ENCODE measurements at regions not wholly inside any gene's neighbourhood (a gene's known extent, or its start where the extent isn't known, plus 50 kb on each side); places are given as distances from the start of the nearest gene placed in this dataset.
"Not testable (repeated sequence)": the region's sequence is repeated elsewhere in the genome, so short reads cannot be mapped to it uniquely, and the experiment has no call there.

GRCh38 chr7:79512261-79512660, 58.8 kb upstream of the MAGI2 start:
- Histone ChIP-seq H3K27ac (ENCODE audit: low read depth in 1 of 2, low read length in 2 of 2) (no peak overlapping the region), H3K36me3 (ENCODE audit: insufficient read depth, low read length) (no peaks in the 10 kb centered on the region), H3K27me3 (ENCODE audit: control insufficient read depth in 1 of 2, insufficient read depth in 2 of 2, low read length in 2 of 2) (no peaks in the 10 kb centered on the region), H3K4me3 (ENCODE audit: low read length) (no peak overlapping the region), H3K4me1 (ENCODE audit: insufficient read depth, low read length) (no peaks in the 10 kb centered on the region), H3K9me3 (ENCODE audit: control insufficient read depth in 1 of 2, insufficient read depth in 1 of 2, low read length in 2 of 2) (no peaks in the 10 kb centered on the region)
- Mint-ChIP-seq H3K4me1 (ENCODE audit: low read depth) (no peaks in the 10 kb centered on the region), H3K27me3 (no peaks in the 10 kb centered on the region), H3K9me3 (no peaks in the 10 kb centered on the region), H3K4me3 (no peak overlapping the region), H3K36me3 (ENCODE audit: low read depth) (no peaks in the 10 kb centered on the region), H3K27ac (no peak overlapping the region)
- no peak for ATAC-seq (ENCODE audit: poor library complexity)
- no peak for TF ChIP-seq CTCF (IDR thresholded peaks at IDR 0.05)
- POLR2A ChIA-PET = no interaction called here
- no peak for DNase-seq
- intact Hi-C loops (cut with DNase I, micrococcal nuclease) = no loop called here
- CTCF ChIA-PET = no interaction called here

GRCh38 chr7:79511056-79511455, 57.6 kb upstream of the MAGI2 start:
- H3K4me1 Mint-ChIP-seq (ENCODE audit: low read depth); intact Hi-C loops (cut with DNase I, micrococcal nuclease); H3K9me3 ChIP-seq (ENCODE audit: control insufficient read depth in 1 of 2, insufficient read depth in 1 of 2, low read length in 2 of 2); H3K27me3 Mint-ChIP-seq; H3K4me1 ChIP-seq (ENCODE audit: insufficient read depth, low read length); ATAC-seq (ENCODE audit: poor library complexity); H3K27me3 ChIP-seq (ENCODE audit: control insufficient read depth in 1 of 2, insufficient read depth in 2 of 2, low read length in 2 of 2); POLR2A ChIA-PET; H3K9me3 Mint-ChIP-seq; H3K36me3 ChIP-seq (ENCODE audit: insufficient read depth, low read length); H3K36me3 Mint-ChIP-seq (ENCODE audit: low read depth); H3K4me3 ChIP-seq (ENCODE audit: low read length); H3K27ac ChIP-seq (ENCODE audit: low read depth in 1 of 2, low read length in 2 of 2); H3K4me3 Mint-ChIP-seq; DNase-seq; CTCF ChIA-PET; H3K27ac Mint-ChIP-seq: not testable (repeated sequence)

GRCh38 chr7:79507131-79507530, 53.7 kb upstream of the MAGI2 start:
- H3K4me1 ChIP-seq (ENCODE audit: insufficient read depth, low read length) = no peaks in the 10 kb centered on the region
- H3K27ac Mint-ChIP-seq = no peak overlapping the region
- CTCF ChIA-PET = no interaction called here
- no peak overlapping the region for H3K4me3 Mint-ChIP-seq
- intact Hi-C loops (cut with DNase I, micrococcal nuclease) = no loop called here
- H3K36me3 Mint-ChIP-seq (ENCODE audit: low read depth) = no peaks in the 10 kb centered on the region
- H3K9me3 Mint-ChIP-seq = no peaks in the 10 kb centered on the region
- H3K27me3 Mint-ChIP-seq = no peaks in the 10 kb centered on the region
- no peak overlapping the region for H3K4me3 ChIP-seq (ENCODE audit: low read length)
- POLR2A ChIA-PET = no interaction called here
- TF ChIP-seq CTCF (IDR thresholded peaks at IDR 0.05) = no peak
- H3K4me1 Mint-ChIP-seq (ENCODE audit: low read depth) = no peaks in the 10 kb centered on the region
- H3K27ac ChIP-seq (ENCODE audit: low read depth in 1 of 2, low read length in 2 of 2) = no peak overlapping the region
- ATAC-seq (ENCODE audit: poor library complexity) (no peak), DNase-seq (no peak)
- H3K27me3 ChIP-seq (ENCODE audit: control insufficient read depth in 1 of 2, insufficient read depth in 2 of 2, low read length in 2 of 2) = no peaks in the 10 kb centered on the region
- no peaks in the 10 kb centered on the region for H3K9me3 ChIP-seq (ENCODE audit: control insufficient read depth in 1 of 2, insufficient read depth in 1 of 2, low read length in 2 of 2)
- no peaks in the 10 kb centered on the region for H3K36me3 ChIP-seq (ENCODE audit: insufficient read depth, low read length)

DNA sequence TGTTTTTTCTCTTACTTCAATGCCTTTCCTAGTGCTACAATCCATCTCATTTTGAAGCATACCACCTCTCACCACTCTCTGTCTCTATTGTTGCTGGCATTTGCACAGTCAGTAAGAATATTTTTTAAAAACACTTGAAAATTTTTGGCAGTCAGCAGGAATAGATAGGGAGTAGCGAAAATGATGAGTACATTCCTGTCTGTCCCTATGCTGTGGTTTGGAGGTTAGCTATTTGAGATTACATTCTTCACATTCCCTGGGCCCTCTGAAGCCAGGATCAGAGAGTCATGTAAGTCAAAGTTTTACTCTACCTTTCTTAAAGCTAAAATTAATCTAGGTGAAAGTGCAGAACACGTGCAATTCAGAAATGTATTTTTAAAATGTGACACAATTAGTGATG, 53.0 kb upstream of the MAGI2 start:
- Histone ChIP-seq H3K27me3 (ENCODE audit: control insufficient read depth in 1 of 2, insufficient read depth in 2 of 2, low read length in 2 of 2) (no peaks in the 10 kb centered on the region), H3K36me3 (ENCODE audit: insufficient read depth, low read length) (no peaks in the 10 kb centered on the region), H3K9me3 (ENCODE audit: control insufficient read depth in 1 of 2, insufficient read depth in 1 of 2, low read length in 2 of 2) (no peaks in the 10 kb centered on the region), H3K4me1 (ENCODE audit: insufficient read depth, low read length) (no peaks in the 10 kb centered on the region), H3K27ac (ENCODE audit: low read depth in 1 of 2, low read length in 2 of 2) (no peak overlapping the region), H3K4me3 (ENCODE audit: low read length) (no peak overlapping the region)
- ATAC-seq (ENCODE audit: poor library complexity) (no peak), DNase-seq (no peak)
- no peak overlapping the region for H3K27ac Mint-ChIP-seq
- no peaks in the 10 kb centered on the region for H3K4me1 Mint-ChIP-seq (ENCODE audit: low read depth)
- no peak for TF ChIP-seq CTCF (IDR thresholded peaks at IDR 0.05)
- H3K9me3 Mint-ChIP-seq = no peaks in the 10 kb centered on the region
- no peaks in the 10 kb centered on the region for H3K36me3 Mint-ChIP-seq (ENCODE audit: low read depth)
- no peak overlapping the region for H3K4me3 Mint-ChIP-seq
- CTCF ChIA-PET = no interaction called here
- POLR2A ChIA-PET = no interaction called here
- no peaks in the 10 kb centered on the region for H3K27me3 Mint-ChIP-seq
- intact Hi-C loops (cut with DNase I, micrococcal nuclease) = no loop called here

Measured in CD4-positive, alpha-beta T cell (primary cell).